ENCODE measurements at regions not wholly inside any gene's neighbourhood (a gene's known extent, or its start where the extent isn't known, plus 50 kb on each side); places are given as distances from the start of the nearest gene placed in this dataset.

DNA sequence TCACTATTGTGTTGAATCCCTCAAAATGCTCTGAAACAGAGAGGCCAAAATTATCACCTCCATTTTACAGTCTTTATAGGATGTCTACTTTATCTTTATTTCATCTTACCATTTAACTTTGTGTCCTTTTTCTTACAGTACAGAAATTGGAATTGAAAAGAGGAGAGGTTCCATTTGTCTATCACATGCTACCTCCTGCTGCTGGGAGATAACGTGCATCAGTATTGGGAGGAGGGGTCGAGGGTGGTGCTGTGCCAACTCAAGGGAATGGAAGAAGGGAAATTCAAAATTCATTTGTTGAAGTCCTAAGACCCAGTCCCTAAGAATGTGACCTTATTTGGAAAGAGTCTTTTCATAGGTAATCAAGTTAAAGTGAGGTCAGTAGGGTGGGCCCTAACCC is 85.3 kb downstream of the HHIPL2 start:
- DNase-seq: no peak
- no peak overlapping the region for H3K4me3 Mint-ChIP-seq (ENCODE audit: unreplicated experiment)
- peaks cover 3% of the 10 kb centered on the region for H3K4me1 Mint-ChIP-seq (ENCODE audit: low read depth, unreplicated experiment)
- peaks cover 5% of the 10 kb centered on the region for H3K36me3 Mint-ChIP-seq (ENCODE audit: unreplicated experiment)
- H3K27me3 Mint-ChIP-seq (ENCODE audit: unreplicated experiment): peaks cover 9% of the 10 kb centered on the region
- TF ChIP-seq CTCF (IDR thresholded peaks at IDR 0.05; ENCODE audit: partially characterized antibody, unreplicated experiment): no peak
- H3K27ac Mint-ChIP-seq (ENCODE audit: unreplicated experiment): no peak overlapping the region
- peaks cover 4% of the 10 kb centered on the region for H3K9me3 Mint-ChIP-seq (ENCODE audit: unreplicated experiment)

- no peak for TF ChIP-seq CTCF (IDR thresholded peaks at IDR 0.05; ENCODE audit: partially characterized antibody, unreplicated experiment)
- H3K4me3 Mint-ChIP-seq (ENCODE audit: unreplicated experiment): no peak overlapping the region
- peaks cover 12% of the 10 kb centered on the region for H3K36me3 Mint-ChIP-seq (ENCODE audit: unreplicated experiment)
- H3K4me1 Mint-ChIP-seq (ENCODE audit: low read depth, unreplicated experiment): peaks cover 3% of the 10 kb centered on the region
- no peak for DNase-seq
- no peak overlapping the region for H3K27ac Mint-ChIP-seq (ENCODE audit: unreplicated experiment)
- H3K27me3 Mint-ChIP-seq (ENCODE audit: unreplicated experiment): peaks cover 9% of the 10 kb centered on the region
- H3K9me3 Mint-ChIP-seq (ENCODE audit: unreplicated experiment): peaks cover 10% of the 10 kb centered on the region
These were observed 86.0 kb downstream of the HHIPL2 start for GRCh38 chr1:222461941-222462340.

DNA sequence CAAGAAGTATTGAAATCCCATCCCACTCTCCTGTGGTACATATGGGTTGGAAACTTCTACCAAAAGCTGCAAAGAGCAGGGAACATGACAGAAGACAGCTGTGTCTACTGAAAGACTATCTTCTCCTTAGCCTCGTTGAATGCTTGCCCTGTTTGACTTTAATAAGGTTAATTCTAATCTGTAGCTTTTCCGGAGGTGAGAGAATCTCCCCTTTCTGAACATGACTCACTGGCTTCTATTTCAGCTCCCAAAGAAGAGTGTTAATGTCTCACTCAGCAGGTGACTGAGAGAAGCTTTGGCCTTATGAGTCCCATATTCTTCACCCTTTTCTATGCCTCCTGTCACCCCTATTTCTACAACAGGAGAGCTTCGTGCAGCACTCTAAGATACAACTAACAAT is 88.3 kb downstream of the HHIPL2 start:
- H3K4me1 Mint-ChIP-seq (ENCODE audit: low read depth, unreplicated experiment): peaks cover 8% of the 10 kb centered on the region
- TF ChIP-seq CTCF (IDR thresholded peaks at IDR 0.05; ENCODE audit: partially characterized antibody, unreplicated experiment): no peak
- peaks cover 15% of the 10 kb centered on the region for H3K36me3 Mint-ChIP-seq (ENCODE audit: unreplicated experiment)
- H3K27ac Mint-ChIP-seq (ENCODE audit: unreplicated experiment): no peak overlapping the region
- DNase-seq: no peak
- no peak overlapping the region for H3K4me3 Mint-ChIP-seq (ENCODE audit: unreplicated experiment)
- H3K9me3 Mint-ChIP-seq (ENCODE audit: unreplicated experiment): peaks cover 7% of the 10 kb centered on the region
- H3K27me3 Mint-ChIP-seq (ENCODE audit: unreplicated experiment): peaks cover 5% of the 10 kb centered on the region

DNA sequence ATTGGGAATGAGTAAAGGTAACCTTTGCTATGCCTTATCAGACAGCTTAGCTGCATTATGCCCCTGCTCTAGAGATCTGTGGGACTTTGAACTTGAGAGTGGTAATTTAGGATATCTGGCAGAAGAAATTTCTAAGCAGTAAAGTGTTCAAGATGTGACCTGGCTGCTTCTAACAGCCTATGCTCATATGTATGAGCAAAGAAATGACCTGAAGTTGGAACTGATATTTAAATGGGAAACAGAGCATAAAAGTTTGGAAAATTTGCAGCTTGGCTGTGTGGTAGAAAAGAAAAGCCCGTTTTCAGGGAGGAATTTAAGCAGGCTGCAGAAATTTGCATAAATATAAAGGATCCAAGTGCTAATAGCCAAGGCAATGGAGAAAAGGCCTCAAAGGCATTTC is 90.4 kb downstream of the HHIPL2 start:
- Mint-ChIP-seq H3K9me3 (ENCODE audit: unreplicated experiment) (peaks cover 6% of the 10 kb centered on the region), H3K36me3 (ENCODE audit: unreplicated experiment) (peaks cover 15% of the 10 kb centered on the region), H3K27me3 (ENCODE audit: unreplicated experiment) (peaks cover 3% of the 10 kb centered on the region), H3K27ac (ENCODE audit: unreplicated experiment) (no peak overlapping the region), H3K4me1 (ENCODE audit: low read depth, unreplicated experiment) (peaks cover 11% of the 10 kb centered on the region), H3K4me3 (ENCODE audit: unreplicated experiment) (no peak overlapping the region)
- DNase-seq: no peak
- TF ChIP-seq CTCF (IDR thresholded peaks at IDR 0.05; ENCODE audit: partially characterized antibody, unreplicated experiment): no peak

DNA sequence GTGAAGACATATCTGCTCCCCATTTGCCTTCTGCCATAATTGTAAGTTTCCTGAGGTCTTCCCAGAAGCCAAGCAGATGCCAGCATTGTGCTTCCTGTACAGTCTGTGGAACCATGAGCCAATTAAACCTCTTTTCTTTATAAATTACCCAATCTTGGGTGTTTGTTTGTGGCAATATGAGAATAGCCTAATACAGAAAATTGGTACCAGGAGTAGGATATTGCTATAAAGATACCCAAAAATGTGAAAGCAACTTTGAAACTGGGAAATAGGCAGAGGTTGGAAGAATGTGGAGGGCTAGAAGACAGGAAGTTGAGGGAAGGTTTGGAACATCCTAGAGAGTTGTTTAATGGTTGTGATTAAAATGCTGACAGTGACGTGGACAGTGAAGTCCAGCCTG is 90.8 kb downstream of the HHIPL2 start:
- Mint-ChIP-seq H3K36me3 (ENCODE audit: unreplicated experiment) (peaks cover 15% of the 10 kb centered on the region), H3K9me3 (ENCODE audit: unreplicated experiment) (peaks cover 6% of the 10 kb centered on the region), H3K4me3 (ENCODE audit: unreplicated experiment) (no peak overlapping the region), H3K27me3 (ENCODE audit: unreplicated experiment) (peaks cover 3% of the 10 kb centered on the region), H3K27ac (ENCODE audit: unreplicated experiment) (no peak overlapping the region), H3K4me1 (ENCODE audit: low read depth, unreplicated experiment) (peaks cover 11% of the 10 kb centered on the region)
- DNase-seq: no peak
- no peak for TF ChIP-seq CTCF (IDR thresholded peaks at IDR 0.05; ENCODE audit: partially characterized antibody, unreplicated experiment)
